ENCODE measurements at regions not wholly inside any gene's neighbourhood (a gene's known extent, or its start where the extent isn't known, plus 50 kb on each side); places are given as distances from the start of the nearest gene placed in this dataset.

GRCh38 chr4:138765442-138765841, 250.1 kb upstream of the NOCT start:
- no peaks in the 10 kb centered on the region for H3K9me3 ChIP-seq
- intact Hi-C loops (cut with DNase I) = no loop called here
- no peaks in the 10 kb centered on the region for H3K4me1 ChIP-seq
- no peak for TF ChIP-seq CTCF (IDR thresholded peaks at IDR 0.05)
- H3K36me3 ChIP-seq = no peaks in the 10 kb centered on the region
- no peak overlapping the region for H3K4me3 ChIP-seq
- DNase-seq (no peak), ATAC-seq (no peak)
- H3K27me3 ChIP-seq (ENCODE audit: low read depth) = no peaks in the 10 kb centered on the region
- H3K27ac ChIP-seq = no peak overlapping the region

- no peak overlapping the region for H3K4me3 ChIP-seq
- H3K27me3 ChIP-seq (ENCODE audit: low read depth) = no peaks in the 10 kb centered on the region
- H3K4me1 ChIP-seq = no peaks in the 10 kb centered on the region
- H3K27ac ChIP-seq = no peak overlapping the region
- no peak for ATAC-seq
- no peak for DNase-seq
- no peaks in the 10 kb centered on the region for H3K9me3 ChIP-seq
- intact Hi-C loops (cut with DNase I) = no loop called here
- no peaks in the 10 kb centered on the region for H3K36me3 ChIP-seq
- no peak for TF ChIP-seq CTCF (IDR thresholded peaks at IDR 0.05)
These were observed 253.9 kb upstream of the NOCT start for GRCh38 chr4:138761638-138762220.

GRCh38 chr4:138759554-138759902, 256.1 kb upstream of the NOCT start:
- no peaks in the 10 kb centered on the region for H3K36me3 ChIP-seq
- H3K4me1 ChIP-seq = no peaks in the 10 kb centered on the region
- no peak overlapping the region for H3K4me3 ChIP-seq
- intact Hi-C loops (cut with DNase I) = no loop called here
- H3K27me3 ChIP-seq (ENCODE audit: low read depth) = no peaks in the 10 kb centered on the region
- DNase-seq (no peak), ATAC-seq (no peak)
- H3K27ac ChIP-seq = no peak overlapping the region
- no peaks in the 10 kb centered on the region for H3K9me3 ChIP-seq
- TF ChIP-seq CTCF (IDR thresholded peaks at IDR 0.05) = no peak

DNA sequence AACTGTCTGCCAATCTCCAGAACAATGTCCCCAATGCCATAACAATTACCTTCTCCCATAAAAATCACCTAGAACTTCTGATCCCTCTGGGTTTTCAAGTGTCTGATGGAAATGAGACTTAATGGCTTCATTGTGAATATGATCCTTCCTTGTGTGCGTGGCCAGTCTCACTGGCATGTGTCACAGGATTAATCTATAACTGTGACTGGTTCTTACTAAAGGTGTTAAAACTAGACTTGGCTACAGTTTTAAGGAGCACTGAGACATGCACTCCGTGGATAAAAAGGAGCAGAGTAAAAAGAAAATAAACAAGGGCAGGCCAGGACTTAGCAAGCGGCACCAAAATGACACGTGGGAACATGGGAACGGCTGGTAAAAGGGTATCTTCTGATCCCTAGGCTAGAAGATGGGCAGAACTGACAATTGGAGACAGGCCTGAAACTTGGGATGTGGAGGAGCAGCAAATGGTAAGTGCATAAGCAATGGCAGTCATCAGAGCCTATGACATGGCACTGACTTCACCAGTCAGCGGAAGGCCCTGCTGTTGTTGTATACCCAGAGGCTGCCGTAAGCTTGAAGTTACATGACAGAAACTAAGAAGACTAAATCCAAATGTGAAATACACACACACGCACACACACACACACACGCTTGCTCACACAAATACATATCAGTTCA, 256.6 kb upstream of the NOCT start:
- Histone ChIP-seq H3K4me3 (no peak overlapping the region), H3K36me3 (no peaks in the 10 kb centered on the region), H3K27me3 (ENCODE audit: low read depth) (no peaks in the 10 kb centered on the region), H3K27ac (no peak overlapping the region), H3K4me1 (no peaks in the 10 kb centered on the region), H3K9me3 (no peaks in the 10 kb centered on the region)
- intact Hi-C loops (cut with DNase I) = no loop called here
- DNase-seq (no peak), ATAC-seq (no peak)
- TF ChIP-seq CTCF (IDR thresholded peaks at IDR 0.05) = no peak

DNA sequence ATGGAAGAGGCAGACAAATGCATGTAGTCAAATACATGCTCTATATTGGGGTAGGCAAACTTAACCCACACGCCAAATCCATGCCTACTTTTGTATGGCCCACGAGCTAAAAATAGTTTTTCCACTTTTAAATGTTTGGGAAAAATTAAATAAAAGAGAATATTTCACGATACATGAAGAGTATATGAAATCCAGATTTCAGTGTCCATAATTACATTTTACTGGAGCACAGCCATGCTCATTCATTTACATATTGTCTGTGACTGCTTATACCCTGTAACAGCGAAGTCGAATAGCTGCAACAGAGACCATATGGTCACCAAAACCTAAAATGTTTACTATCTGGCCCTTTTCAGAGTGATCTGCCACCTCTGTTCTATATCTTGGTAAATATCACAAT, 257.4 kb upstream of the NOCT start:
- intact Hi-C loops (cut with DNase I) = no loop called here
- Histone ChIP-seq H3K4me1 (no peaks in the 10 kb centered on the region), H3K27me3 (ENCODE audit: low read depth) (no peaks in the 10 kb centered on the region), H3K9me3 (no peaks in the 10 kb centered on the region), H3K27ac (no peak overlapping the region), H3K4me3 (no peak overlapping the region), H3K36me3 (no peaks in the 10 kb centered on the region)
- no peak for TF ChIP-seq CTCF (IDR thresholded peaks at IDR 0.05)
- DNase-seq (no peak), ATAC-seq (no peak)

All from lower lobe of right lung (tissue), 2 donors.